HG02970 (cell line): ENCODE measurements at regions not wholly inside any gene's neighbourhood (a gene's known extent, or its start where the extent isn't known, plus 50 kb on each side); places are given as distances from the start of the nearest gene placed in this dataset.
"Not testable (repeated sequence)": the region's sequence is repeated elsewhere in the genome, so short reads cannot be mapped to it uniquely, and the experiment has no call there.

Source experiments
- ATAC-seq: cut with Tn5 transposase; IDR thresholded peaks from one replicate; pipeline ENCODE4 v1.9.1; 2021; ENCODE audit warnings: mild to moderate bottlenecking, moderate library complexity, moderate number of reproducible peaks; ENCODE audit not compliant: unreplicated experiment, low FRiP score

DNA sequence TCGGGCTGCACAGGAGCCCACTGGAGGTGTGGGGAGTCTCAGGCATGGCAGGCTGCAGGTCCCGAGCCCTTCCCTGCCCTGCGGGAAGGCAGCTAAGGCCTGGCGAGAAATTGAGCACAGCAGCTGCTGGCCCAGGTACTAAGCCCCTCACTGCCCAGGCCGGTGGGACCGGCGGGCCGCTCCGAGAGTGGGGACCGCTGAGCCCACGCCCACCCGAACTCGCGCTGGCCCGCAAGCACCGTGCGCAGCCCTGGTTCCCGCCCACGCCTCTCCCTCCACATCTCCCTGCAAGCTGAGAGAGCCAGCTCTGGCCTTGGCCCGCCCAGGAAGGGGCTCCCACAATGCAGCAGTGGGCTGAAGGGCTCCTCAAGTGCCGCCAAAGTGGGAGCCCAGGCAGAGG is 82.0 kb upstream of the NEIL3 start:
- no peak for ATAC-seq

DNA sequence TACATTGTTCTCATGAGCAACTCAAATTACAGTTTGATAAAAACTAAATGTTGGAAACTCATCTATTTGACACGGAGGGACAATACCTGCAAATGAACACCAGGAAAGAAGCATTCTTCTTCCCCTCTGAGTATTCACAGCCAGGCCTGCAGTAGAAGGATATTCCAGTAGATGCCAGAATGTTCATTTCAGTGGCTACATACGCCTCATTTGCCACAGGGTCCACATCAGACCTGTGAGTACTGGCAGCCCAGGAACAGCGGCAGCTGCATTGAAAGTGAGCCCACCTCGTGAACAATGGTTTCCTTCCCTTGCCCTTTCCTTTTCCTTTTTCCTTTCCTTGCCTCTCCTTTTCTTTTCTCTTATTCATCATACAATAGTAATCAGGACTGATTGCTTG is 81.1 kb upstream of the NEIL3 start:
- no peak for ATAC-seq

DNA sequence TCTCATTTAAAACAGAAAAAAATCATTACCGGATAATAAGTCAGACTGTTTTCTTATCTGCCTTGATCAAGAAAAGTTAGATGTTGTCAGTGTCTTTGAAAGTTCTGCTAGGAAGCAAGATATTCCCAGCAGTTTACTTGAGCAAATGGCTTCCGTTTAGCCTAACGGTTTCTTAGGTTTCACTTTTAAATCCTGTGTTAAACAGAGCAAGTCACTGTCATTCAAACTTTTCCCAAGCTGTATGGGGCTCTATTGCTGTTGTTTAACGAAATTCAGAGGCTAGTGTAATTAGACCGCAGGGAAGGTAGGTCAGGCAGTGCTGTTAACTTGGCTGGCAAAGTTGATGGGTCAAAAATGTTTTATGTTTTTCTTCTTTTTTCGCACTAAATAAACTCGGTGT is 80.3 kb upstream of the NEIL3 start:
- ATAC-seq: no peak

DNA sequence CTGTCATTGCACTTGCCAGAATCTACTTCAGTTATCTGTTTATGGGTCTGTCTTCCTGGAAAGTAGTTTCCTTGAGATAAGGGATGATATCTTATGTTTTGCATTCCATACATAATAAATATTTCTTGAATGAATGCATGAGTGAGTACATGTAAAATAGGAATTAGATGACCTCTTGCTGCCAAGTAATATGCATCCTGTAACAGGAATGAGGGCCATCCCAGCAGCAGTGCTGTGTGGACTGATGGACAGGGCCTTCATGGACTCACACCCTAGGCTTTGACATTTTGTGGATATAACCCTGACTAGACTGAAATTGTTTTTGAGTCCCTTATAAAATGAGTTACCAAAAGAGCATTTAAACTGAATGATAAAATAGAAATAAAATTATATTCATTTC is 77.2 kb upstream of the NEIL3 start:
- no peak for ATAC-seq

DNA sequence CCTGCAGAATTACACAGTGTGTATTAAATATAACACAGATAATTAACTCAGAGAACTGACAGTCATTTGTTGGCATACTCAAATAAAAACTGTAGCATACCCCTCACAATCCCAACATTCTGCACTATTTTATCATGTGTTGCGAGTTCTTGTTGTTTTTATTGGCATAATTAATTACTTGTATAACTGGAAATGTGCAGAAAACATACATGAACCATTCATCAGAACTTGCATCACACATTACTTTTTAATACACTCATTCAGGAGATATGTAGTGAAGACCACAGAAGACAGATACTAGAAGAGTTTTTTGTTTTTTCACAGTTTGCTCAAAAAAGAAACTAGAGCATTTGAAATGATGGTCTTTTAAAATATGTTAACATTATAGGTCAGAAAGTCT is 74.6 kb upstream of the NEIL3 start:
- ATAC-seq: no peak

DNA sequence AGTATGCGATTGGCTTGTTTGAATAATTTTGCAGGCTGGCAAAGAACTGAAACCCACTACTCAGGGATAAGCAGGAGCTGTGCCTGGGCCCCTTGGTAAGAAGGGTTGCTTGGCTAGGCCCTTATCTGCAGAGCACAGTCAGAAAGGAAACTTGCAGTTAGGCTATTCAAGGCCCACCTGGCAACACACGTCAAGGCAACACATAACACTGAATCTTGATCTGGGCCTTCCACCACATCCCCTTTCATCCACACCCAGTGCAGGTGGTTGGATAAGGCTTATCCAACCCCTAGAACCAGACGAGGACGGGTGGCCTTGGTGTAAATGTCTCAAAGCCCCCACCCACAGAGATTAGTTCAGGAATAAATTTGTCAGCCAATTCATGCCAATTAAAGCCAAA is 72.8 kb upstream of the NEIL3 start:
- ATAC-seq: no peak

DNA sequence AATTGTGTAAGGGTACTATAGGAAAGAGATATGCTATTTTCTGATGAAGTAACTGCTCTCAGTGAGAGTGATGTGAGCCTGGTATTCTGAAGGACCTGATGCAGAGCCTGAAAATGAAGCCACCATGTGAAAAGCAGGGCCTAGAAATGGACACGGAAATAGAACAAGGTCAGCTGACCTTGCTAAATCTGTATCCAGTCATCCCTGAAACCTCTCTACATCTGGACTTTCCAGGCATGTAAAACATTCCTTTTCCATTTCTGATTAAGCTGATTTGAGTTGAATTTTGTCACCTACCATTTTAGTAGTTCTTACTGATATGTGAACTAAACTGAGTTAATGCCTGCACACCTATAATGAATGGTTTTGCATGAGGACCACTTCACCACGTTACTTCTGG is 72.4 kb upstream of the NEIL3 start:
- no peak for ATAC-seq

DNA sequence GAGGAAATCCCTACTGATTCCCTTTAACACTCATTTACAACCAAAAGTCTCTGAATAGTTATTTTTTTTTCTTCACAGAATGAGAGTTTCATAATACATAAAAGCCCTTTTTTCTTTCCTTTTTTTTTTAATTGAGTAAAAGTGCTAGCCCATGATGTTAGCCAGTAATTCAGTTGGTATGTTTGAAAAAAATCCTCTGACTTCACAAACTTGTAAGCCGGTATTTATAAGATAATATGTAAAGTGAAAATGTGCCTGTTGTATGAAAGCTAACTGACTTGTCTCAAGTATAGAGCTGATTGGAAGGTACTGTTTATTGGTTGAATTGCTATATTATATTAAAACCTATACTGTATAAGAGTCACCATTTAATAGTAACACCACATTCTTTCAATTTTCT is 70.2 kb upstream of the NEIL3 start:
- no peak for ATAC-seq

DNA sequence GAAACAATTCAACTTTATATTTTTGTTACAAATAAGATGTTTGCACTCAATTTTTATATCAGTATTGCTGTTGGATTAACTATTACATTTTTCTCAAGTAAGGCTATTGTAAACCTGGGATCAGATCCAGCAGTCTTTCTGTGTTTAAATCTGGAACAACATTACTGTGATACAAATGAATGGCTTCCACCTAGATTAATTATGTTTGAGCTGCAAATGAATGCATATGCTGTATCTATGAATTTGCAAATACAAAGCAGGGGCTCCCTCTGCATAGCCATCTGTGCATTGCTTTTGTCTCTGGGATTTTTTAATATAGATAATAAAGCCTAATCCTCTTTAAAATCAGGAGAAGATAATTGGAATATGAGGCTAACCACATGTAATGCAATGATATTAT is 69.8 kb upstream of the NEIL3 start:
- ATAC-seq: no peak

DNA sequence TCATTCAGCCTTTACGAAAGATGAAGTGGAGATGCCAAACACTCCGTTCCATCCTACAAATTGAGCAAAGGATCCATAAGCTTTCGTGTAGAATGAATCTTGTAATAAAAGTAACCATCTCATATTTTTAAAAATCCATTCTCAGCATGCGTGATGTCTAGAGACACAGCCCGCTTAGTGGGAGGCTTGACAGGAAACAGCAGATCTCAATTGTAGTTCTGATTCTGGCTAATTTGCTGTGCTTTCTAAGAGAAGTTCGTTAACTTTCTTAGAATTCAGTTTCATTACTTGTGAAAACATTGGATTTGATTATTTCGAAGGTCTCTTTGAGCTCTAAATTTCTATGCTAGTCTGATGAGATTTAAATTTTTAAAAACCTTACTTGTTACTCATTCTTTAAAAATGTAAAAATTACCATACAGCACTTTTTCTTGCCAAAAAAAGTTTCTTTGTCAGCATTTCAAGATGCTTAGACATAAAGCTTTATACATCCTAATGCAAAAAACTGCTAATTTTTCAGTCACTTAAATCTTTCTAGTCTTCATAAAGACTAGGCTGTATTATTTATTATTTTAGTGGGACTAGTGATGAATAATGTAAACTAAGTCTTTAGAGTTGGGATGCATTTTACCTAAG is 66.9 kb upstream of the NEIL3 start:
- no peak for ATAC-seq

DNA sequence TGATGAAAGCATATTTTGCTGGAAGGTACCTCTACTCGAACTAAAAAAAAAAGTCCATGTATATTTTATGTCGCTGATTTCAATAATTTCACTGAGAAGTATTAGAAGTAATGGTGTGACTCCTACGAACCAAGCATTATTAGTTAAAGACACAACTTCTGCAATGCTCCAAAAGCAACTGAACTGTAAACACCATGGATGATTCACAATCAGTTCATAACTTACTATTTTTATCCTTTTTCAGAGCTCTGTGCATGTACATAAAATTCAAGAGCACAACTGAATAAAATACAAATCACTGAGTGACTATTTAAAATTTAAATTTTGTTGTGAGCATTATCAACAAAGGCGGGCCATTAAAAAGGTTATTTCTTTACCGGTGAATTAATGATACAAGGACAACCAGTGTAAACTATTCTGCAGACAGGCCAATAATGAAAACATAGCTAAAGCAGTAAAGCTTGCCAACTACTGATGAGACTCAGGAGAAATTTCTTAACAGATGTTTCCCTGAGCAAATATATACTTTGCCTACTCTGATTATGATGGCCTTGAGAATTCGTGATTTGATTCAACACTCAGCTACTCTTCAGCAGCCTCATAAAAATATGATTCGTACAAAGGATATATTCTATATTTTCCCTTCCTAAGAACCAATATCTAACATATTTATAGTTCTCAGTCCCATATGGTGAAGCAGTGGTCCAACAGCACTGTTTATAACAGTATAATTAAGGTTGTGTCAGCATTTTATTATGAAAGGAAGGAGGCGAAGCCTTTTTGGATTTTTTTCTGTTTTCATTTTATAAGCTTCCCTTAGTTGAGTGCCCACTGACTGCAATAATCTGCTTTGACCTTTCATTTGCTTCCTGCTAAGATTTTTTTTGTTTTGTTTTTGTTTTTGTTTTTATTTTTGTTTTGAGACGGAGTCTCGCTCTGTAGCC is 62.8 kb upstream of the NEIL3 start:
- ATAC-seq: no peak

DNA sequence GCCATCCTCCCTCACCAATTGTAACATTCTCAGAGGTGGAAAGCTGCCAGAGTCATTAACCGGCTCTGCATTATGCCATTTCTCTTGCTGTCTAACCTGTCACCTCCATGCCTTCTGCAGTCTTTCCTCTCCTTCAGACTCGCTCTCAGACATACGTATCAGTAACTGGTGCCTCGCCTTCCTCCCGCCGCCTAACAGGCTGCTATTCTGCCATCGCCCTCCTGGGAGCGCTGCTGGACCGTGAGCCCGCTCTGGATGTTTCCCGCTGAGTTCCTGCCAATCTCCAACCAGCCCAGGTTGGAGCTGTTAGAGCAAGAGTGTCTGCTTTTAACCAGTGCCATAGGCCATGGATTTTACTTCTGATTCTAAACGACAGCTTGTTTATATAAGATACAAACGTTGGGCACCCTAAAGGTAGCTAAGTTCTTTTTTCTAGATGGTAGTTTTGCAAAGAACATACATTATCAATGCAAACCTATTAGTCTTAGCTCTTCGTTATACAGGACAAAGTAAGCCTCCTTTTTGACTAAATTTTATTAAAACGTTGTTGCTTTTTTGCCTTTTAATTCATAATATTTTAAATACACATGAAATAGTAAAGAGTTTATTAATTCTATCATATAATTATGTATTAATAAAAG is 59.5 kb upstream of the NEIL3 start:
- ATAC-seq: peak; percentile 91

DNA sequence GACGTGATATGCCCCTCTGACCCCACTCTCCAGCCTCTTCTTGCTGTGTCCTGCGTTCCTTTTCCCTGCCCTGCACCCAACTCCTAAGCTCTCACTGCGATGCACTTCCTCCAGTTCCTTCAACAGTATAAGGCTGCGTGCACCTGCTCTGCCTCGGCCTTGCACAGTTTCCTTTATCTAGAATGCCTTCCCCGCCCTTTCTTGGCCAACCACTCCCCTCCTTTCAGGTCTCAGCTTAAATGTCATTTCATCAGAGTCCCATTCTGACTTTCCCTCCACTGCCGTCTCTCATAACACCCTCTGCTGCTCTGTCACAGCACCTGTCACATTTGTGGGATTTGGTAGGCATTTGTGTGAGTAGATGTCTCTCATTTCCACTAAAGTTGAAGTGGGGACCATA is 58.4 kb upstream of the NEIL3 start:
- no peak for ATAC-seq

DNA sequence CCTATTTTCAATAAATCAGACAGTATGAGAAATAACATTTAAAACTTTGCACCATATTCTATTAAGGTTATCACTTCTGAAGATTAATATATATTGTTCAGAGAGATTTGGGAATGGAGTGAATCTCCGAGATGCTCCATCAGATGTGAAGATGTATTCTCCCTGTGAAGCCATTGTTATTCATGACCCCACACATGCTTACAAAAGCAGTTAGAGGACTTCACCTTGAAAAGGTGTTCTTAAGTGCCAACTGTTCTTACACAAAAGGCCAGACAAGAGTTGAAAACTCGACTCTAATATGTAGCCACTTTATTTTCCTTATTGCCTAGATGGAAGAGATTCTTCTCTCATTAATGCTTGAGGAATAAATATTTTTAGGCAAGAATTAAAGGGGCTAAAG is 54.3 kb upstream of the NEIL3 start:
- ATAC-seq: no peak

DNA sequence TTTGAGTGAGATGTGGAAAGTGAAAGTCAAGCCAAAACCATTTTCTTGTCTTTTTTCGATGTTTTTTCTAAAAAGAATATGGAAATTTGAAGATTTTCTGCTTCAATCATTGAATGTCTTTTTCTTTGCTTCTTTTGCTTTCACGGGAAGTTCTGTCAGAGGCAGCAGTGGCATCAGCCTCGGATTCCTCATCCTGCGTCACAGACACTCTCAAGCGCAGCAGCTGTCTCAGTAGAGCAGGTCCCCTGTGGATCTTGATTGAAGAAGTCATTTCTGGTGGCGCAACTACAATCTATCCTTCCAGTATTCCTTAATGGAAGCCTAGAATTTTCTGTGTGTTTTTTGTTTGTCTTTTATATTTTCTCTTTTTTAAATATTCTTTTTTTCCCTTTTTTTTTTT is 52.7 kb upstream of the NEIL3 start:
- ATAC-seq: no peak

DNA sequence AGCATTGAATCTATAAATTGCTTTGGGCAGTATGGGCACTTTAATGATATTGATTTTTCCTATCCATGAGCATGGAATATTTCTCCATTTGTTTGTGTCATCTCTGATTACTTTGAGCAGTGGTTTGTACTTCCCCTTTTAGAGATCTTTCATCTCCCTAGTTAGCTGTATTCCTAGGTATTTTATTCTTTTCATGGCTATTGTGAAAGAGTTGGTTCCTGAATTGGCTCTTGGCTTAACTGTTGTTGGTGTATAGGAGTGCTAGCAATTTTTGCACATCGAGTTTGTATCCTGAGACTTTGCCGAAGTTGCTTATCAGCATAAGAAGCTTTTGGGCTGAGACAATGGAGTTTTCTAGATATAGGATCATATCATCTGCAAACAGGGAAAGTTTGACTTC is 50.2 kb upstream of the NEIL3 start:
- ATAC-seq: not testable (repeated sequence)
